SK-N-MC (cell line): ENCODE measurements at regions not wholly inside any gene's neighbourhood (a gene's known extent, or its start where the extent isn't known, plus 50 kb on each side); places are given as distances from the start of the nearest gene placed in this dataset.

ENCODE experiments used
- DNase-seq: peaks from one replicate; pipeline ENCODE4 v3.0.0-alpha.2; 2011; ENCODE audit warnings: low read depth, low spot score
- H3K27ac ChIP-seq: fragments of 200-600 bp; sonication (generic); 2 replicates; pipeline ENCODE4 v1.5.1; 2016; ENCODE audit warnings: mixed run types
- H3K36me3 ChIP-seq: fragments of 200-600 bp; sonication (generic); 2 replicates; pipeline ENCODE4 v1.6.1; 2017; ENCODE audit warnings: antibody characterized with exemption, low read length, mixed read lengths; ENCODE audit not compliant: insufficient read depth
- H3K4me3 ChIP-seq: fragments of 200-600 bp; sonication (generic); 2 replicates; pipeline ENCODE4 v1.5.1; 2016
- H3K9ac ChIP-seq: fragments of 200-600 bp; sonication (generic); 2 replicates; pipeline ENCODE4 v1.8.0; 2017; ENCODE audit warnings: mixed run types, mixed read lengths; ENCODE audit not compliant: insufficient read length
- H3K9me3 ChIP-seq: fragments of 200-600 bp; sonication (generic); 2 replicates; pipeline ENCODE4 v1.6.1; 2017; ENCODE audit warnings: low read depth, mild to moderate bottlenecking, antibody characterized with exemption, low read length, moderate library complexity, mixed read lengths
- EZH2 ChIP-seq: fragments of 200-600 bp; sonication (generic); IDR thresholded peaks from one replicate; pipeline ENCODE4 v1.6.1; 2017; ENCODE audit warnings: antibody characterized with exemption
- FOXP2 ChIP-seq: optimal IDR thresholded peaks from 2 replicates; pipeline ENCODE3; 2011; ENCODE audit warnings: mild to moderate bottlenecking, moderate library complexity; ENCODE audit not compliant: insufficient read depth; ENCODE audit errors: extremely low read length, control extremely low read depth
- POLR2AphosphoS5 ChIP-seq: IDR thresholded peaks from 2 replicates; pipeline ENCODE4 v1.6.1; 2012; ENCODE audit warnings: mild to moderate bottlenecking, low read depth, low read length, borderline replicate concordance

GRCh38 chr10:123318516-123318915, 164.3 kb downstream of the BUB3 start:
- Histone ChIP-seq H3K36me3 (no peaks in the 10 kb centered on the region), H3K9me3 (no peaks in the 10 kb centered on the region), H3K4me3 (no peak overlapping the region), H3K27ac (no peak overlapping the region), H3K9ac (no peak overlapping the region)
- no peak for DNase-seq
- TF ChIP-seq POLR2AphosphoS5 = no peak
- TF ChIP-seq FOXP2 = no peak
- no peak for TF ChIP-seq EZH2

DNA sequence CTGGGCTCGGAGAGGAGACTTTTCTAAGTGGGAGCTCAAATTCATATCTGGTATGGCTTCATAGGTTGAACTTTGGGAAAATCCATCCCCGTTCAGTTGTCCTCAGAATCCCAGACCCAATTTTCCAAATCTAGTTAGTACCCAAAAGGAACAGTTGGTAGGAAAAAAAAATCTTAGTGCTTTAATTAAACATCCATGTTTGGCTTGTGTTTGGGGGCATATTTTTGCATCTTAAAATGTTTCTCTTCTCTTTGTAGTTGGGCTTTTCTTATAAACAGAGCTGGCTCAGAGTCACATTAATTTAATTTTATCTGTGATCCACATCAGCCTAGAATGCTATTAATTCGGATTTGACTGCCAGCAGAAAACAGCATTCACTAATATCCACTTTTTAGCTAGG, 165.9 kb downstream of the BUB3 start:
- no peak overlapping the region for H3K27ac ChIP-seq
- H3K36me3 ChIP-seq = no peaks in the 10 kb centered on the region
- no peaks in the 10 kb centered on the region for H3K9me3 ChIP-seq
- H3K4me3 ChIP-seq = no peak overlapping the region
- H3K9ac ChIP-seq = no peak overlapping the region
- DNase-seq = no peak
- TF ChIP-seq FOXP2 (no peak), POLR2AphosphoS5 (no peak), EZH2 (no peak)

GRCh38 chr10:123323884-123324283, 169.7 kb downstream of the BUB3 start:
- H3K9ac ChIP-seq = no peak overlapping the region
- no peak for DNase-seq
- no peak overlapping the region for H3K4me3 ChIP-seq
- H3K27ac ChIP-seq = no peak overlapping the region
- no peaks in the 10 kb centered on the region for H3K36me3 ChIP-seq
- no peaks in the 10 kb centered on the region for H3K9me3 ChIP-seq
- no peak for TF ChIP-seq EZH2
- TF ChIP-seq FOXP2 = no peak
- TF ChIP-seq POLR2AphosphoS5 = no peak

- Histone ChIP-seq H3K9me3 (no peaks in the 10 kb centered on the region), H3K9ac (no peak overlapping the region), H3K36me3 (no peaks in the 10 kb centered on the region), H3K4me3 (no peak overlapping the region), H3K27ac (no peak overlapping the region)
- no peak for TF ChIP-seq POLR2AphosphoS5
- no peak for TF ChIP-seq EZH2
- no peak for TF ChIP-seq FOXP2
- DNase-seq = no peak
Observed at GRCh38 chr10:123325663-123326190, 171.5 kb downstream of the BUB3 start.

DNA sequence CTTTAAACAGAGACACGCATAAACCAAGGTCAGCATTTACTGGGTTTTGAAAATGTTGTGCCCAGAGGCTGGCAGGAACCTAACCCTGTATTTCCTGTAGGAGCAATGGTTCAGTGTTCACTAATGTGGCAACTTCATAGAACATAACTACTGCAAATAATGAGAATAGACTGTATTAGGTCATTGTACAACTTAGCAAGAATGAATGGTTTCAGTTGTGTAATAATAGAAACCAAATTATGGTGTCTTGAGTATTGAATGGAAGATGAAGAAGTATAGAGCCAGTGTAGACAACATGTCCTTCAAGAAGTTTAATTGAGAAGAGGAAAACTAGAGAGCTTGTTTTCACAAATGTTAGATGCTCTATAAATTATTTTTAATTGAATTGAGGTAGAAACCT, 172.5 kb downstream of the BUB3 start:
- H3K36me3 ChIP-seq = no peaks in the 10 kb centered on the region
- no peak for DNase-seq
- no peaks in the 10 kb centered on the region for H3K9me3 ChIP-seq
- H3K9ac ChIP-seq = no peak overlapping the region
- no peak for TF ChIP-seq POLR2AphosphoS5
- TF ChIP-seq FOXP2 = no peak
- TF ChIP-seq EZH2 = no peak
- H3K4me3 ChIP-seq = no peak overlapping the region
- H3K27ac ChIP-seq = no peak overlapping the region

GRCh38 chr10:123327450-123327849, 173.2 kb downstream of the BUB3 start:
- Histone ChIP-seq H3K9me3 (no peaks in the 10 kb centered on the region), H3K9ac (no peak overlapping the region), H3K4me3 (no peak overlapping the region), H3K27ac (no peak overlapping the region), H3K36me3 (no peaks in the 10 kb centered on the region)
- DNase-seq = no peak
- TF ChIP-seq EZH2 (no peak), POLR2AphosphoS5 (no peak), FOXP2 (no peak)

DNA sequence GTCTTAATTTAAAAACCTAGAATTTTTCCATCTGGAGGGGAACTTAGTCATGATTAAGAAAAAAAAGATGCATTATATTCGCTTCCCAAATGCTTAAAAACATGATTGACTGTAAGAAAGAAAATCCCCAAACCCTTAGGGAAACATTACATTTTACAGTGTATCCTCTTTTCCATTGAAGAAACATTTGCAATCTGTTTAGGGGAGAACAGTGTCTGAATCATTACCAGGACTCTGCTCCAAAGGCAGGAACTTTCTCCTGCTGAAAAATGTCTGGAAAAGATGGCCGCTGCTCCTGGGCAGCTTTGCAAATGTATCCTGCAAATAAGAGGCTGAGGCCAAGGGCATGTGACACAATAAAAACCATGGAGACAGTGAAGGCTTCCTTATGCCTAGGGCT, 173.7 kb downstream of the BUB3 start:
- no peaks in the 10 kb centered on the region for H3K36me3 ChIP-seq
- no peak overlapping the region for H3K9ac ChIP-seq
- TF ChIP-seq EZH2 = no peak
- TF ChIP-seq FOXP2 = no peak
- TF ChIP-seq POLR2AphosphoS5 = no peak
- H3K27ac ChIP-seq = no peak overlapping the region
- no peaks in the 10 kb centered on the region for H3K9me3 ChIP-seq
- H3K4me3 ChIP-seq = no peak overlapping the region
- DNase-seq = no peak

GRCh38 chr10:123331438-123331837, 177.2 kb downstream of the BUB3 start:
- TF ChIP-seq EZH2 (no peak), POLR2AphosphoS5 (no peak), FOXP2 (no peak)
- Histone ChIP-seq H3K27ac (no peak overlapping the region), H3K4me3 (no peak overlapping the region), H3K36me3 (no peaks in the 10 kb centered on the region), H3K9ac (no peak overlapping the region), H3K9me3 (no peaks in the 10 kb centered on the region)
- DNase-seq = no peak

- no peak overlapping the region for H3K4me3 ChIP-seq
- TF ChIP-seq POLR2AphosphoS5 = no peak
- TF ChIP-seq FOXP2 = no peak
- no peak for TF ChIP-seq EZH2
- no peak for DNase-seq
- no peak overlapping the region for H3K27ac ChIP-seq
- no peaks in the 10 kb centered on the region for H3K36me3 ChIP-seq
- no peaks in the 10 kb centered on the region for H3K9me3 ChIP-seq
- H3K9ac ChIP-seq = no peak overlapping the region
Observed at GRCh38 chr10:123346581-123346980, 192.4 kb downstream of the BUB3 start.
